GM12891 (cell line): ENCODE measurements at regions not wholly inside any gene's neighbourhood (a gene's known extent, or its start where the extent isn't known, plus 50 kb on each side); places are given as distances from the start of the nearest gene placed in this dataset.

Experiments used
- DNase-seq: peaks from one replicate; pipeline ENCODE4 v3.0.0; 2011; ENCODE audit warnings: low spot score; ENCODE audit not compliant: insufficient read length
- FAIRE-seq: peaks from 2 replicates; lab custom pipeline; 2011; peaks lifted over from hg19 to GRCh38; lab: Jason Lieb, UNC
- PAX5 ChIP-seq: IDR thresholded peaks from 2 replicates; pipeline ENCODE4 v1.6.1; 2011; ENCODE audit warnings: low read length, moderate library complexity, mild to moderate bottlenecking; ENCODE audit not compliant: insufficient read depth, severe bottlenecking
- POLR2A ChIP-seq: IDR thresholded peaks from 2 replicates; pipeline ENCODE4 v1.6.1; 2011; ENCODE audit warnings: low read depth, low read length, control low read depth
- POLR2AphosphoS5 ChIP-seq: IDR thresholded peaks from 2 replicates; pipeline ENCODE4 v1.6.1; 2011; ENCODE audit warnings: low read depth, low read length, control low read depth
- POU2F2 ChIP-seq: IDR thresholded peaks from 2 replicates; pipeline ENCODE4 v1.6.1; 2011; ENCODE audit warnings: low read depth, mild to moderate bottlenecking, control low read depth, low read length, moderate library complexity
- SPI1 ChIP-seq: IDR thresholded peaks from 2 replicates; pipeline ENCODE4 v1.6.1; 2011; ENCODE audit warnings: low read depth, low read length, control low read depth
- TAF1 ChIP-seq: IDR thresholded peaks from 2 replicates; pipeline ENCODE4 v1.6.1; 2011; ENCODE audit warnings: low read depth, low read length, control low read depth

DNA sequence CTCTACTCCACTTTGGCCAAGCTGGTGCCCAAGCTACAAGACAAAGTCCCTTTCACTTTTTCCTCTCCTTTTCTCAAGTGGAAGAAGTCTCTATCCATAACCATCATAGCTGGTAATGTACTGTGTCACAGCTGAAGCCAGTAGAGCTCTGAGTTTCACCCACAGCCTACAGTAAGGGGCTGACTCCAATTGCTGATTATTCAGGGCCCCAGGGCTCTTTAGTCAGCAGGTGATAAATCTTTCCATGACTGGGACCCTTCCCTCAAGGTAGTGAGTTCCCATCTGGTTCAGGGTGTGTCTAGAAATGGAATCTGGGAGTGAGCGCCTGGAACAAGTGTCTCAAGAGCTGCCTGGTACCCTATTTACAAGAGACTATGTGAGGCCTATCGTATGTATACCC is 436.0 kb upstream of the CA10 start:
- no peak for FAIRE-seq
- TF ChIP-seq TAF1, result no peak
- no peak for DNase-seq

DNA sequence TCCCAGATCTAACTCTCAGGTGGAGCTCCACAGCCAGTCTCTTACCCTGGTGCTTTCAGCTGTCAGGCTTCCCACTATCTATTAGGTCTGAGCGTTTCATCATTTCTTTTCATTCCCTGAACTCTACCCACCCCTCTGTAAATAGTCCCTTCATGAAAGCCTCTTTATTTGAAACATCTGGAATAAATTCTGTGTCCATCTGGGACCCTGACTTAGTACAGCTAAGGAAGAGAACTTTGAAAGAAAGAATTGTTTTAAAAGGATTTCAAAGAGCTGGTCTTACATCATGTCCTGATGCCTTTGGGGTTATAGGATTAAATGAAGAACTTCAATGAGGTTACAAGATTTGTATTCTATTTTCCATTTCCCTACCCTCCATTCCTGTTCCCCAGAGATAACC is 388.5 kb upstream of the CA10 start:
- TF ChIP-seq POLR2A (no peak), PAX5 (no peak), POU2F2 (no peak), POLR2AphosphoS5 (no peak), TAF1 (no peak), SPI1 (no peak)
- no peak for DNase-seq
- no peak for FAIRE-seq

DNA sequence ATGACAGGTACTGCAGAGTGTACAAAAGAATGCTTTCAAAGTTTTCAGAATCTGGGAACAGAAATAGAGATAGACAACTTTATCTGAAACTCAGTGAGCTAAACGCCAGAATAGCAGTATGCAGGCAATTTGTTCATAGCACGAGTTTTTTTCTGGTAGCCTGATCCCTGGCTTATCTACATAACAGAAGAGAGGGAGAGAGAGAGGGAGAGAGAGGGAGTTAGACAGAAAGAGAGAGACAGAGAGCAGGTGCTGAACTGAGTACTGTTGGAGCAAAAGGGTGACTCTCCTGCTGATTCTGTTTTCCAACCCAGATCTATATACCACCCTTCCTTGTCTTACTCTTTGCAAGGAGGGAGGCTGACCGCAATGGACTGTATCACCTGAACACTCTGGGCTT is 388.0 kb upstream of the CA10 start:
- DNase-seq, result no peak
- TF ChIP-seq SPI1 (no peak), POLR2AphosphoS5 (no peak), PAX5 (no peak), POLR2A (no peak), POU2F2 (no peak), TAF1 (no peak)
- no peak for FAIRE-seq

DNA sequence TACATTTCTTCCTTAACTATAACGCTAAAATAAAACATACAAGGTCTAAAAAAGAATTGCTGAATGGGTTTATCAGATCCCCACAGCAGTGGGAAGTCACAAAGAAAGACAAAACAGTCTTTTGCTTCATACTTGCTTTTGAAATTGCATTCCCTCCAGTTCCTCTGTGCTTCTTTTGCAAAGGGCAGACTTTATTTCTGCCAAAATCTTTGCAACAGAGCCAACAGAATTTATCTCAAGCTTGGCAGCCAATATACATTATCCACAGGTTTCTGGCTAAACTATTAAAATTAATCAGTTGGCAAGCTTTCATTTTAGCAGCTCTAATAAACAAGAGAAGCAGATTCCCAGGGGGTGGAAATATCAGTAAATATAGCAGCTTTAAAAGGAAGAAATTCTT is 378.9 kb upstream of the CA10 start:
- DNase-seq (no peak), FAIRE-seq (no peak)
- TF ChIP-seq SPI1 (no peak), POLR2A (no peak), TAF1 (no peak), PAX5 (no peak), POLR2AphosphoS5 (no peak), POU2F2 (no peak)

DNA sequence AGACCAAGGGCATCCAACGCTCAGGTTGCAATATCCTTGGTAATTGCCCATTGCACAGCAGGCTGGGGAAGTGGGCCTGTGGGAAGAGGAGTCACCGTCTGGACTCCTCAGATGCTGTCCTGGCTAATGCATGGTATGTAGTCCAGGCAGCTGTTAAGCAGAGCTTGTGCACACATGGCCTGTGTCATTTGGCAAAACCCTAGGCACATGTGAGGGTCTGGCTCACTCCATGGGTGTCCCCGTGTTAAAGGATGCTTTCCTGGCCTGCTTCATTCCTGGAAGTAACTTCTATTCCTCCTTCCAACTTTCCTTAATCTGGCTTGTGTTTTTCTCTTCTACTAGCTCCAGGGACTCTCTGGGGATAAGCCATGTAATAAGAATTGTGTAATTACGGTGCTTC is 378.0 kb upstream of the CA10 start:
- no peak for FAIRE-seq
- DNase-seq, result no peak
- TF ChIP-seq POU2F2 (no peak), POLR2A (no peak), SPI1 (no peak), PAX5 (no peak), TAF1 (no peak), POLR2AphosphoS5 (no peak)

DNA sequence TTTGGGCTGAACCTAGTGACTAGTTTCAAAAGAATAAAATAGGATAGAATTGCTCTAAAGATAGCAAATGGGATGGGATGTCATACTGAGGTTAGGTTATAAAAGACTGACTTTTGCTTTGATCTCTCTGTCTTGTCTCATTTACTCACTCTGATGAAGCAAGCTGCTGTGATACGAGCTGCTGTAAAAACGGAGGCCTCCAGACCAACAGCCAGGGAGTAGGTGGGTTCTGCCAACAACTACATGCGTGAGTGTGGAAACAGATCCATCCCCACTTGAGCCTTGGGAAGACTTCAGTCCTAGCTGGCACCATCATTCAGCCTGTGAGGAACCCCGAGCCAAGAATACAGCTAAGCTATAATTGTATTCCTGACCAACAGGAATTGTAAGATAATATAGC is 373.9 kb upstream of the CA10 start:
- no peak for FAIRE-seq
- TF ChIP-seq POLR2A (no peak), SPI1 (no peak), PAX5 (no peak), POLR2AphosphoS5 (no peak), TAF1 (no peak), POU2F2 (no peak)

DNA sequence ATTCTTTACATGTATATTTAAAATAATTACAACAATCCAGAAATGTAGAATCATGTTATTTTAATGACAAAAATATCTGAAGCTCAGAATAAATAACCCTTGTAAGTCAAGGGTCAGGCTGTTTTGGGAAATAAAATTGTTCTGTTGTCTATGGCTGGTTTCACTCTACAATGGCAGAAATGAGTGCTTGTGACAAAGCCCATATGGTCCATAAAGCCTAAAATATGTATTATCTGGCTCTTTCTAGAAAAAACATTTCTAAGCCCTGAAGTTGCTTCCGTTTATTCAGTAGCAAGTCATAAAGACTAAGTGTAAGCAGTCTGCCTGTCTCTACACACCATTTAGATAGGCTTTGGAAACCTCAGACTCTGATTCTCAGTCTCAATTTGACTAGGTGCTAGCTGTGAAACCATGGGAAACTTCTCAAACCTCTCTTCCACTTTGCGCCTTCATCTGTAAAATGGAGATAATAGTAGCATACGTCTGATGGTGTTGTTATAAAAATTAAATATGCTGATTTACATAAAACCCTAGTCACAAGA is 365.7 kb upstream of the CA10 start:
- DNase-seq, result no peak
- TF ChIP-seq TAF1 (no peak), POLR2A (no peak), POU2F2 (no peak), SPI1 (no peak), POLR2AphosphoS5 (no peak)
- FAIRE-seq, result no peak

More for the DNA sequence above, 373.9 kb upstream of the CA10 start:
- no peak for DNase-seq

DNA sequence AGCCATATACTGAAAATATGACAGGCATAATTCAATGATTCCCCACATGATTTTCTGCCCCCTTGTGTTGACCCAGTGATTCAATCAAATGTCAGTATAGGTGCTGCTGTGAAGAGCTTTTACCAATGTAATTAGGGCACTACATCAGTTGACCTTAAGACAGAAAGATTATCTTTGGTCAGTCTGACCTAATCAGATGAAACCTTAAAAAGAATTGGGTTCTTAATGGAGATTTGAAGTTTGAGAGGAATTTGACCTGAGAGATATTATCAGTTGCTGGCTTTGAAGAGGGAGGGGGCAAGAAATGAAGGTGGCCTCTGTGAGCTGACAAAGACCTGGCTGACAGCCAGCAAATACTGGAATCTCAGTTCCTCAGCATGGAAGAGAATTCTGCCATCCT is 358.7 kb upstream of the CA10 start:
- FAIRE-seq (no peak), DNase-seq (no peak)
- TF ChIP-seq TAF1 (no peak), POLR2AphosphoS5 (no peak)

DNA sequence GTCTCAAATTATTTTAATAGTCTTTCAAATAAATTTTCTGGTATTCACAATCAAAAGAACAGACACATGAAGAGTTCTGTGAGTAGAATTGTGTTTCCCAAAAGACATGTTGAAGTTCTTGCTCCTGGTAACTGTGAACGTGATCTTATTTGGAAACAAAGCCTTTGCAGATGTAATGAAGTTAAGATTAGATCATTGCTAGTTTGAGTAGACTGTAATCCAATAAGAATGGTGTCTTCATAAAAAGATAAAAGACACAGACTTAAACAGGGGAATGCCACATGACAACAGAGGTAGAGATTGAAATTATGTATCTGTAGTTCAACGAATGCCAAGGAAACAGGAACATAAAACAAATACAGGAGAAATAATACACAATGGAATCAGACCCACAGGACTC is 357.4 kb upstream of the CA10 start:
- TF ChIP-seq POLR2AphosphoS5 (no peak), POLR2A (no peak)
- FAIRE-seq (no peak), DNase-seq (no peak)

DNA sequence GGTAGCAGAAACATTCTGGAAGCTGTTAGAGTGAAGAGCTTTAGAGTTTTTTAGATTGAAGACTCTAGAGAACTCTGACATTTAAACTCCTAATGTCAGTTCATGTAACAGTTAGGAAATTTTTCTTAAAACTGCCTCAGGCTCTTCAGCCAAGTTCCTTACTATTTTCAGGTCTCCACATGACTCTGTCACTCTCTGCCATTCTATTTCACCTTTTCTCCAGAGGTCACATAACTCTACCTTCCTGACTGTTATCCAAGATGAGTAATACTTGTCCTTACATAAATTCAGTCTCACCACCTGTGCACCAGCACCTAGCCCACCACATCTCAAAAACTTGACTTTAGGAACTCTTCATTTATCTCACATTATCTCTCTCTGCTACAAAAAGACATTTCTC is 347.1 kb upstream of the CA10 start:
- no peak for FAIRE-seq
- TF ChIP-seq TAF1 (no peak), SPI1 (no peak), POU2F2 (no peak), POLR2AphosphoS5 (no peak), PAX5 (no peak), POLR2A (no peak)

More for the DNA sequence above, 347.1 kb upstream of the CA10 start:
- no peak for DNase-seq
